NCI-H1417 treated with DMSO at 0.1 percent for 48 hours (cell line): ENCODE measurements at regions not wholly inside any gene's neighbourhood (a gene's known extent, or its start where the extent isn't known, plus 50 kb on each side); places are given as distances from the start of the nearest gene placed in this dataset.

Experiments used
- DNase-seq: peaks from one replicate; lab custom pipeline; 2025; lab: John Stamatoyannopoulos, UW

DNA sequence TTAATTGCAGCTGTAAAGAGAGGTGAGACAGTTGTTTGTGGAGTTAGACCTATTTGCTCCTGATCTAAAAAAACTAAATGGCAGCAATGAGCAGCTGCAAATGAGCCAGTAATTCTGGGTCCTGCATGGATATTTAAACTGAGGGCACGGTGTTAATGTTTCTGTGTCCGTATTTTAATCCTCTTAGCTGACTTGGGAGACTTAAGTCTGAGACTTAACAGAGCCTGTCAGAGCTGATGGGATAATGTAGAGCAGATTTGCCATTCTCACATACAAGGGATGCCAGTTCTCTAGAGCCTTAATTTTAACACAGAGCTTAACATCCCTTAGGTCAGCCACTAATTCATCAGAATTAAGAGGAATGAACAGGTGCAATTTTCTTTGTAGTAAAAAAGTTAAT, 178.6 kb upstream of the PDE3A start:
- DNase-seq: no peak

- DNase-seq: no peak
Observed at GRCh38 chr12:20194171-20194570, 174.2 kb upstream of the PDE3A start.

DNA sequence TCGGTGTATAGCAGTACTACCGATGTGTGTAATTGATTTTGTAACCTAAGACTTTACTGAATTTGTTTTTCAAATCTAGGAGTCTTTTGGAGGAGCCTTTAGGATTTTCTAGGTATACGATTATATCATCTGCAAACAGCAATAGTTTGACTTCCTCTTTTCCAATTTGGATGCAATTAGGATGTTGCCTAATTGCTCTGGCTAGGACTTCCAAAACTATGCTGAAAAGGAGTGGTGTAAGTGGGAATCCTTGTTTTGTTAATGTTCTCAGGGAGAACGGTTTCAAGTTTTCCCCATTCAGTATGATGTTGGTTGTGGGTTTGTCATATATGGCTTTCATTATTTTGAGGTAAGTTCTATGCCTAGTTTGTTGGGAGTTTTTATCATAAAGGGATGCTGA, 171.6 kb upstream of the PDE3A start:
- DNase-seq: no peak

DNA sequence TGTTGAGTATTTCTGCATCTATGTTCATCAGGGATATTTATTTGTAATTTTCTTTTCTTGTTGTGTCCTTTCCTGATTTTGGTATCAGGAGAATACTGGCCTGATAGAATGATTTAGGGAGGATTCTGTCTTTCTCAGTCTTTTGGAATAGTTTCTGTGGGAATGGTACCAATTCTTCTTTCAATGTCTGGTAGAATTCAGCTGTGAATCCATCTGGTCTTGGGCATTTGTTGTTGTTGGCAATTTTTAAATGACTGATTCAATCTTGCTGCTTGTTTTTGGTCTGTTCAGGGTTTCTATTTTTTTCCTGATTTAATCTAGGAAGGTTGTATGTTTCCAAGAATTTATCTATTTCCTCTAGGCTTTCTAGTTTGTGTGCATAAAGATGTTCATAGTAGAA, 170.9 kb upstream of the PDE3A start:
- no peak for DNase-seq

- no peak for DNase-seq
Observed at GRCh38 chr12:20199780-20200179, 168.6 kb upstream of the PDE3A start.

GRCh38 chr12:20201733-20202132, 166.6 kb upstream of the PDE3A start:
- DNase-seq: no peak

DNA sequence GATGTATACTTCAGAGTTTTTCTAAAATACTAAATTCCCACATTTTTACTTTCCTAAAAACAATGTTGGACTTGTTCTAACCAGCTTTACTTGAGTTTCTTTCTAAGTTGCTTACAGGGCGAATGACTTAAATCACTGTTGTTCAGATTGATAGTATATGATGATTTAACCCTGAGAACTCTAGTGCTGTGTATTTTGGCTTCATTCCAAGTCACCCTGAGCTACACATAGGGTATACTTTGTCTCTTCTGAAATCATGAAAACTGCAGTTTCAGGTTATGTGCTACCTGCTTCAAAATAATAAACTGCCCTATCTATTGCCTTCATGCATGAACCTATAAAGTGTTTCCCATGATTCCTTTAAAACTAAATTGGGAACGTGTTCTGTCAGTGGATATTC, 162.5 kb upstream of the PDE3A start:
- no peak for DNase-seq

GRCh38 chr12:20206410-20206809, 161.9 kb upstream of the PDE3A start:
- DNase-seq: no peak

DNA sequence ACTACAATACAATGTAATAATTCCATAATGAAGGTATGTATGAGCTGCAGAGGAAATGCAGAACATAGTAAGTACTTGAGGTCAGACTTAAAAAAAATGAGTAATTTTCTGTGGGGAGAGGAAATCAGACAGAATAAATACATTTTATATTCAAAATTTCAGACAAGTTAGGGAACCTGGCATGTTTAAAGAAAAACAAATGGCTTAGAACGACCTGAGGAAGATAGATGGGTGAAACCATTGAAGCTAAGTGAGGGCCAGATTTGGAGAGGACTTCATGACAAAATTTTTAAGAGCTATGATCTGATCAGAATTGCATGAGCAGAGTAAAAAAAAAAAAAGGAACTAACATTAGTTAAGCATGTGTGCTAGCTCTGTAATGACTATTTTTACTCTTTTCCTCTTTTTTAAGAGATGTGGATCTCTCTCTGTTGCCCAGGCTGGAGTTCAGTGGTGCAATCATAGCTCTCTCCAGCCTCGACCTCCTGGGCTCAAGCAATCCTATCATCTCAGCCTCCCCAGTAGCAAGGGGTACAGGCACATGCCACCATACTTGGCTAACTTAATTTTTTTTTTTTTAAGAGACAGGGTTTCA, 157.6 kb upstream of the PDE3A start:
- no peak for DNase-seq

- DNase-seq: no peak
Observed at GRCh38 chr12:20211541-20211940, 156.8 kb upstream of the PDE3A start.

GRCh38 chr12:20211981-20212421, 156.3 kb upstream of the PDE3A start:
- DNase-seq: no peak

GRCh38 chr12:20212658-20213555, 155.4 kb upstream of the PDE3A start:
- no peak for DNase-seq

GRCh38 chr12:20213723-20214625, 154.4 kb upstream of the PDE3A start:
- DNase-seq: no peak

DNA sequence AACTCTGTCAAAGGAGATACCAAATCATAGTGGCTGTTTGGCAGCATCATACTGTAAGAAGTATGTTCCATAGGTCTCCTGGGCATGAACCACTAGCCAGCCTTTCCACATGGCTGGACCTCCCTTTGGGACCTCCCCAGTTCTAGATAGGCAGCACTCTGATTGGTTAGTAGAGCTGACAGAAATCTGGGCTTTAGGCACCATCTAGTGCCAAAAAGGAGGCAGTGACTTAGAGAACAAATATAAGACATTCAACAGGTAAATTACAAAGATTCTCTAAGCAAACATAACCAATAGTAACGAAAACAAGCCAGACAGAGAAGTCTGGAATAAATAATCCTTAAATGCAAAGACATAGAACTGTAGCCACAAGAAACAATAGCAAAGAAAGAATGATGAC, 148.0 kb upstream of the PDE3A start:
- DNase-seq: no peak

GRCh38 chr12:20232931-20233675, 135.2 kb upstream of the PDE3A start:
- no peak for DNase-seq

DNA sequence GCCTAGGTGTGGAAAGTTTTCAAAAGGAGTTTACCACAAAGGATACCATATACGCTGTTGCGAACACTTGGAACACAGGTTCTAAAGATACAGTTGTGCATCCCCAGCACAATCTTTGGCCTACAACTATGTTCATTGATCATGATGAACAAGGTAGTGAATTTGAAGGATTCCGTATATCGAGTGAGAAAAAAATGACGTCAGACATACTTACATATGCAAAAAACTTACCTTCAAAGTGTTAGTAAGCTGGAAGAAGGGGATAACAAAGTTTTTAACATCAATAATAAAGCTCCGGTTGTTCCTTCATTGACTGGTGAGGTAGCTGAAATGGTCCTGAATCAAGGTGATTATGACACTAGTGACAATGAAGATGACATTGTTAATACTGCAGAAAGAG, 133.9 kb upstream of the PDE3A start:
- DNase-seq: no peak

- DNase-seq: no peak
Observed at GRCh38 chr12:20237091-20237490, 131.2 kb upstream of the PDE3A start.

GRCh38 chr12:20245491-20245890, 122.8 kb upstream of the PDE3A start:
- no peak for DNase-seq

DNA sequence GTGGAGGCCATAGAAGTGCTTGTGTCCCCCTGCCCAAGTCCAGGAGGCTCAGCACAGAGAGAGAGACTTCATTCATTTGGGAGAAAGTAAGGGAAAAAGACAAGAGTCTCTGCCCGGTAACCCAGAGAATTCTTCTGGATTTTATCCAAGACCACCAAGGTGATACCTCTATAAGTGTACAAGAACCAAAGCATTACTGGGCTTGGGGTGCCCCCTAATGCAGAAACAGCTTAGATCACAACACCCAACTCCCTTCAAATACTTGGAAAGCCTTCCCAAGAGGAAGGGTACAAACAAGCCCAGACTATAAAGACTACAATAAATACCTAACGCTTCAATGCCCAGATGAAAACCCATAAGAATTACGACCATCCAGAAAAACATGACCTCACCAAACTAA, 119.7 kb upstream of the PDE3A start:
- DNase-seq: no peak

DNA sequence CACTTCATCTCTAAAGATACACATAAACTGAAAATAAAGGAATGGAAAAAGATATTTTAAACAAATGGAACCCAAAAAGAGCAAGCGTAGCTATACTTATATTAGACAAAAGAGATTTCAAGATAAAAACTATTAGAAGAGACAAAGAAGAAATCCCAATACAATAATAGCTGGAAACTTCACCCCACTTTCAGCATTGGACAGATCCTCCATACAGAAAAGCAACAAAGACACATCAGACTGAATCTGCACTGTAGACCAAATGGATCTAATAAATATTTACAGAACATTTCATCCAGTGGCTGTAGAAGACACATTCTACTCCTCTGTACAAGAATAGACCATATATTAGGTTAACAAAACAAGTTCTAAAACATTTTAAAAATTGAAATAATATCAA, 117.6 kb upstream of the PDE3A start:
- no peak for DNase-seq

- no peak for DNase-seq
Observed at GRCh38 chr12:20257311-20257710, 111.0 kb upstream of the PDE3A start.

DNA sequence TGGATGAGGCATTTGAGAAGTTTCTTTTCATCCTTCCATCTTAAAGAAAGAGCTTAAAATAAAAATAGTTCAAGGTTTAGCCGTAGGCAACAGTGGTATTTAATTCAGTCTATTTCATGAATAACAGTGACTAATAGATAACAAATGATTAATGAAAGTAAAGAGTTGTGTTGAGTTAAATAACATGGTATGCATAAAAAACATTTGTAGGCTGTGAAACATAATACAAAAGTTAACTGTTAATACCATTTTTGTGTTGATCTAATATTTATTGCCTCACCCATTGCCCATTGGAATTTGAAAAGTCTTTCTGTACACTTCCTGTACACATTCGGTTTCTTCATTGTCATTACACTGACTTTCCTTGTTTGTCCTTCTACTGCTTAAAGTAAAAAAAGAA, 108.6 kb upstream of the PDE3A start:
- no peak for DNase-seq
